Endothelial cell (in vitro differentiated cells): ENCODE measurements at regions not wholly inside any gene's neighbourhood (a gene's known extent, or its start where the extent isn't known, plus 50 kb on each side); places are given as distances from the start of the nearest gene placed in this dataset.

Experiments used
- DNase-seq: peaks from one replicate; pipeline ENCODE4 v3.0.0; 2021; ENCODE audit warnings: low spot score
- H3K27ac Mint-ChIP-seq: one replicate; pipeline ENCODE4 v1.8.0; 2021; ENCODE audit warnings: mixed read lengths, inconsistent platforms; ENCODE audit not compliant: unreplicated experiment
- H3K27me3 Mint-ChIP-seq: one replicate; pipeline ENCODE4 v1.8.0; 2021; ENCODE audit warnings: mild to moderate bottlenecking, moderate library complexity, mixed read lengths, inconsistent platforms; ENCODE audit not compliant: unreplicated experiment
- H3K36me3 Mint-ChIP-seq: one replicate; pipeline ENCODE4 v1.8.0; 2021; ENCODE audit warnings: mild to moderate bottlenecking, low read depth, mixed read lengths, inconsistent platforms; ENCODE audit not compliant: unreplicated experiment
- H3K4me1 Mint-ChIP-seq: one replicate; pipeline ENCODE4 v1.8.0; 2021; ENCODE audit warnings: mild to moderate bottlenecking, mixed read lengths, inconsistent platforms; ENCODE audit not compliant: unreplicated experiment
- H3K4me3 Mint-ChIP-seq: one replicate; pipeline ENCODE4 v1.8.0; 2021; ENCODE audit warnings: mild to moderate bottlenecking, mixed read lengths, inconsistent platforms; ENCODE audit not compliant: unreplicated experiment
- H3K9me3 Mint-ChIP-seq: one replicate; pipeline ENCODE4 v1.8.0; 2021; ENCODE audit warnings: mixed read lengths, inconsistent platforms; ENCODE audit not compliant: unreplicated experiment
- CTCF ChIP-seq: fragments of 200-600 bp; sonication (generic); IDR thresholded peaks from one replicate; pipeline ENCODE4 v1.5.0; 2021; ENCODE audit warnings: antibody characterized with exemption; ENCODE audit not compliant: unreplicated experiment

- Mint-ChIP-seq H3K27me3 (peaks cover 2% of the 10 kb centered on the region), H3K4me3 (no peak overlapping the region), H3K27ac (no peak overlapping the region), H3K9me3 (no peaks in the 10 kb centered on the region), H3K4me1 (peaks cover 17% of the 10 kb centered on the region), H3K36me3 (peaks cover 5% of the 10 kb centered on the region)
- no peak for TF ChIP-seq CTCF
- DNase-seq, result no peak
These were observed 91.9 kb downstream of the CD164 start for GRCh38 chr6:109290143-109290931.

- DNase-seq, result no peak
- TF ChIP-seq CTCF, result no peak
- Mint-ChIP-seq H3K4me1 (no peaks in the 10 kb centered on the region), H3K27me3 (peaks cover 6% of the 10 kb centered on the region), H3K4me3 (no peak overlapping the region), H3K27ac (no peak overlapping the region), H3K36me3 (peaks cover 5% of the 10 kb centered on the region), H3K9me3 (no peaks in the 10 kb centered on the region)
These were observed 96.9 kb downstream of the CD164 start for GRCh38 chr6:109285366-109285765.

GRCh38 chr6:109284675-109285074, 97.6 kb downstream of the CD164 start:
- H3K4me3 Mint-ChIP-seq, result no peak overlapping the region
- H3K27ac Mint-ChIP-seq, result no peak overlapping the region
- peaks cover 5% of the 10 kb centered on the region for H3K36me3 Mint-ChIP-seq
- no peaks in the 10 kb centered on the region for H3K4me1 Mint-ChIP-seq
- no peaks in the 10 kb centered on the region for H3K9me3 Mint-ChIP-seq
- peaks cover 5% of the 10 kb centered on the region for H3K27me3 Mint-ChIP-seq
- TF ChIP-seq CTCF, result no peak
- no peak for DNase-seq

- Mint-ChIP-seq H3K27me3 (peaks cover 4% of the 10 kb centered on the region), H3K4me3 (no peak overlapping the region), H3K27ac (no peak overlapping the region), H3K9me3 (no peaks in the 10 kb centered on the region), H3K36me3 (peaks cover 5% of the 10 kb centered on the region), H3K4me1 (no peaks in the 10 kb centered on the region)
- no peak for TF ChIP-seq CTCF
- no peak for DNase-seq
These were observed 99.5 kb downstream of the CD164 start for GRCh38 chr6:109282756-109283155.

GRCh38 chr6:109279628-109280027, 102.6 kb downstream of the CD164 start:
- TF ChIP-seq CTCF, result no peak
- Mint-ChIP-seq H3K4me3 (no peak overlapping the region), H3K9me3 (no peaks in the 10 kb centered on the region), H3K4me1 (no peaks in the 10 kb centered on the region), H3K27ac (no peak overlapping the region), H3K27me3 (peaks cover 4% of the 10 kb centered on the region), H3K36me3 (no peaks in the 10 kb centered on the region)
- no peak for DNase-seq
